ENCODE measurements at regions not wholly inside any gene's neighbourhood (a gene's known extent, or its start where the extent isn't known, plus 50 kb on each side); places are given as distances from the start of the nearest gene placed in this dataset.

GRCh38 chr2:23260621-23261020 lies 124.4 kb upstream of the KLHL29 start:
- no peak for DNase-seq (ENCODE audit: low spot score)
- intact Hi-C loops (cut with DNase I): no loop called here

- no peak for DNase-seq (ENCODE audit: low spot score)
- intact Hi-C loops (cut with DNase I): no loop called here
These were observed 116.3 kb upstream of the KLHL29 start for GRCh38 chr2:23268467-23269263.

- no peak for DNase-seq (ENCODE audit: low spot score)
- intact Hi-C loops (cut with DNase I): no loop called here
These were observed 115.2 kb upstream of the KLHL29 start for GRCh38 chr2:23269747-23270146.

- DNase-seq (ENCODE audit: low spot score): no peak
- intact Hi-C loops (cut with DNase I): no loop called here
These were observed 114.2 kb upstream of the KLHL29 start for GRCh38 chr2:23270810-23271209.

GRCh38 chr2:23271230-23271629 lies 113.7 kb upstream of the KLHL29 start:
- no peak for DNase-seq (ENCODE audit: low spot score)
- intact Hi-C loops (cut with DNase I): no loop called here

GRCh38 chr2:23273786-23274185 lies 111.2 kb upstream of the KLHL29 start:
- intact Hi-C loops (cut with DNase I): no loop called here
- no peak for DNase-seq (ENCODE audit: low spot score)

GRCh38 chr2:23280401-23280800 lies 104.6 kb upstream of the KLHL29 start:
- no peak for DNase-seq (ENCODE audit: low spot score)
- intact Hi-C loops (cut with DNase I): no loop called here

- DNase-seq (ENCODE audit: low spot score): no peak
- intact Hi-C loops (cut with DNase I): no loop called here
These were observed 101.3 kb upstream of the KLHL29 start for GRCh38 chr2:23283653-23284052.

- DNase-seq (ENCODE audit: low spot score): no peak
- intact Hi-C loops (cut with DNase I): no loop called here
These were observed 99.7 kb upstream of the KLHL29 start for GRCh38 chr2:23285091-23285800.

- no peak for DNase-seq (ENCODE audit: low spot score)
- intact Hi-C loops (cut with DNase I): no loop called here
These were observed 98.8 kb upstream of the KLHL29 start for GRCh38 chr2:23286031-23286757.

GRCh38 chr2:23286758-23287704 lies 97.9 kb upstream of the KLHL29 start:
- DNase-seq (ENCODE audit: low spot score): no peak
- intact Hi-C loops (cut with DNase I): no loop called here

- no peak for DNase-seq (ENCODE audit: low spot score)
- intact Hi-C loops (cut with DNase I): no loop called here
These were observed 95.3 kb upstream of the KLHL29 start for GRCh38 chr2:23289671-23290070.

- intact Hi-C loops (cut with DNase I): no loop called here
- DNase-seq (ENCODE audit: low spot score): no peak
These were observed 93.7 kb upstream of the KLHL29 start for GRCh38 chr2:23291239-23291638.

- intact Hi-C loops (cut with DNase I): no loop called here
These were observed 93.0 kb upstream of the KLHL29 start for GRCh38 chr2:23292024-23292423.

GRCh38 chr2:23293063-23293462 lies 91.9 kb upstream of the KLHL29 start:
- intact Hi-C loops (cut with DNase I): no loop called here
- no peak for DNase-seq (ENCODE audit: low spot score)

More at GRCh38 chr2:23292024-23292423, 93.0 kb upstream of the KLHL29 start:
- no peak for DNase-seq (ENCODE audit: low spot score)

- intact Hi-C loops (cut with DNase I): no loop called here
- DNase-seq (ENCODE audit: low spot score): no peak
These were observed 91.2 kb upstream of the KLHL29 start for GRCh38 chr2:23293731-23294130.

GRCh38 chr2:23294238-23294637 lies 90.7 kb upstream of the KLHL29 start:
- no peak for DNase-seq (ENCODE audit: low spot score)
- intact Hi-C loops (cut with DNase I): no loop called here

GRCh38 chr2:23296691-23297090 lies 88.3 kb upstream of the KLHL29 start:
- no peak for DNase-seq (ENCODE audit: low spot score)
- intact Hi-C loops (cut with DNase I): no loop called here

- DNase-seq (ENCODE audit: low spot score): no peak
- intact Hi-C loops (cut with DNase I): no loop called here
These were observed 87.9 kb upstream of the KLHL29 start for GRCh38 chr2:23297112-23297511.
